Heart left ventricle (tissue), 13 donors: ENCODE measurements at regions not wholly inside any gene's neighbourhood (a gene's known extent, or its start where the extent isn't known, plus 50 kb on each side); places are given as distances from the start of the nearest gene placed in this dataset.

ENCODE experiments used
- POLR2A ChIP-seq, 2 donors: fragments of 450-650 bp; IDR thresholded peaks; one replicate each; pipeline ENCODE4 v1.6.1; 2017; ENCODE audit warnings: antibody characterized with exemption in 2 of 2, mild to moderate bottlenecking in 2 of 2, moderate library complexity in 2 of 2
- TF ChIP-seq, protein P1 (sequence below), 12 donors: fragments of 200-600 bp; sonication (generic) in 4 of 12; IDR thresholded peaks; one replicate each; pipeline versions ENCODE4 v1.5.0 to v1.8.0; 2018 to 2022; ENCODE audit warnings: antibody characterized with exemption in 12 of 12, mild to moderate bottlenecking in 5 of 12
- donor health status: ischemic (EF 13 %, LVEDD 7.1; RV severe dilation, severe dysfunction).
- donor health status: DM: no; HTN: yes; CAD: no.
- donor health status: DM: no; HTN: no; CAD: no.
- donor health status: ischemic (EF 25% LVEDD 6.9; RV normal size, moderate dysfunction).
- donor health status: ischemic (EF 25% LVEDD 5.7; RV mildly dilated, moderate dysfunction).
- donor health status: ischemic (EF 35%, LVEDD 5.7; RV mildly dilated, moderate dysfunction).
- donor health status: nonischemic (EF 11% LVEDD 7.7; RV severe dilation, severe dysfunction).
- donor health status: DM: yes; HTN: yes; CAD: no.
- donor health status: PGD.
- donor health status: ischemic (EF 29% LVEDD 5.4; RV normal size, mild dysfunction).
- donor health status: nonischemic (EF 23%, LVEDD 6.1; RV moderate dilation, normal function).

DNA sequence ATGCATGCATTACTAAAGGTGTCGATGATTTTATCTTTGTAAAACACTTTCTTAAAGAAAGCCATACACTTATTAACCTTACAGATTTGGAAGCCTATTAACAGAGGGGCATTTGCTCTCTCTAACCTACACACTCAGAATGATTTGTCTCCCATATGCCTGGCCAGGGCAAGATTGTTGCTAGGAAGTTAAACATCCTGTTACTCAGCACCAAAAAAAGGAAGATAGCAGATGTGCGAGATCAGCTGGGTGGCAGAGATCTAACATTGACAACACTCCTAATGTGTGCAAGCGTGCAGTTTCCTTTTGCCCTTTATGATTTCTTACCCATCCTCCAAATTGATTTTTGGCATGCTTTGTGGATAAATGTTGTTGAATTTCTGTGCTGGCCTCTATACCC lies 73.9 kb upstream of the TMEM108 start:
- no peak for TF ChIP-seq POLR2A (IDR thresholded peaks at IDR 0.05)
- TF ChIP-seq, protein P1, sequence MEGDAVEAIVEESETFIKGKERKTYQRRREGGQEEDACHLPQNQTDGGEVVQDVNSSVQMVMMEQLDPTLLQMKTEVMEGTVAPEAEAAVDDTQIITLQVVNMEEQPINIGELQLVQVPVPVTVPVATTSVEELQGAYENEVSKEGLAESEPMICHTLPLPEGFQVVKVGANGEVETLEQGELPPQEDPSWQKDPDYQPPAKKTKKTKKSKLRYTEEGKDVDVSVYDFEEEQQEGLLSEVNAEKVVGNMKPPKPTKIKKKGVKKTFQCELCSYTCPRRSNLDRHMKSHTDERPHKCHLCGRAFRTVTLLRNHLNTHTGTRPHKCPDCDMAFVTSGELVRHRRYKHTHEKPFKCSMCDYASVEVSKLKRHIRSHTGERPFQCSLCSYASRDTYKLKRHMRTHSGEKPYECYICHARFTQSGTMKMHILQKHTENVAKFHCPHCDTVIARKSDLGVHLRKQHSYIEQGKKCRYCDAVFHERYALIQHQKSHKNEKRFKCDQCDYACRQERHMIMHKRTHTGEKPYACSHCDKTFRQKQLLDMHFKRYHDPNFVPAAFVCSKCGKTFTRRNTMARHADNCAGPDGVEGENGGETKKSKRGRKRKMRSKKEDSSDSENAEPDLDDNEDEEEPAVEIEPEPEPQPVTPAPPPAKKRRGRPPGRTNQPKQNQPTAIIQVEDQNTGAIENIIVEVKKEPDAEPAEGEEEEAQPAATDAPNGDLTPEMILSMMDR (IDR thresholded peaks at IDR 0.05), result no peak
